WI38 (cell line): ENCODE measurements at regions not wholly inside any gene's neighbourhood (a gene's known extent, or its start where the extent isn't known, plus 50 kb on each side); places are given as distances from the start of the nearest gene placed in this dataset.

Source experiments
- H3K4me3 ChIP-seq: 2 replicates; pipeline ENCODE4 v1.5.1; 2011; ENCODE audit warnings: low read depth, mild to moderate bottlenecking, control low read depth, low read length
- TF ChIP-seq, protein P1 (sequence below): IDR thresholded peaks from 2 replicates; pipeline ENCODE4 v1.5.1; 2012; ENCODE audit warnings: low read depth, mild to moderate bottlenecking, control low read depth, low read length

DNA sequence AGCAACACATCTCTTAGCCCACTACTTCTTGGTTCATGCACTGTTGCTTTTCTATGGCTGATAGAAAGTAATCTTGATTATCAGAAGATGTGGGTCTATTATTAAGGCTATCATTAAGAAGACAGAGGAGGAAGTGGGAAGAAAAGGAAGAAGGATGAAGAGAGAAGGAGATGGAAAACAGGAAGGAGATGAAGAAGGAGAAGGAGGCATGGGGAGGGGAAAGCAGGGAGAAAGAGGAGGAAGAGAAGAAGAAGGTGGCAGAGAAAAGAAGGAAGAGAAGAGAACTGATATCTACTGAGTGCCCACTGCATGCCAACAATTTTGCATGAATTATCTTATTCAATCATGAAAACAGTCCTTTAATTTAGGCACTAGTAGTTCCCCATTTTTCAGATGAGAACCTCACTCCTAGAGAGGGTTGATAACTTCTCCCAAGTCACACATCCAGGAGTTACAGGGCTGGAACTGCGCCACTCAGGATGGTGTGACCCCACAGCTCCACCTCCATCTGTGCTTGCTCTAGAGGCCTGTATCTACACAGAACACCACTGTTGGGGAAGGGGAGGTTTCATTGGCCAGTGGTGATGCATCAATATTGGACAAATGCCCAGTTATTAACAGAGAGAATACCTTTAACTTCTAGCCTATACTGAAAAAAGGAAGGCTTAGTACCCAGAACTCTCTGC, 147.4 kb downstream of the CXCL12 start:
- no peak overlapping the region for H3K4me3 ChIP-seq
- TF ChIP-seq, protein P1, sequence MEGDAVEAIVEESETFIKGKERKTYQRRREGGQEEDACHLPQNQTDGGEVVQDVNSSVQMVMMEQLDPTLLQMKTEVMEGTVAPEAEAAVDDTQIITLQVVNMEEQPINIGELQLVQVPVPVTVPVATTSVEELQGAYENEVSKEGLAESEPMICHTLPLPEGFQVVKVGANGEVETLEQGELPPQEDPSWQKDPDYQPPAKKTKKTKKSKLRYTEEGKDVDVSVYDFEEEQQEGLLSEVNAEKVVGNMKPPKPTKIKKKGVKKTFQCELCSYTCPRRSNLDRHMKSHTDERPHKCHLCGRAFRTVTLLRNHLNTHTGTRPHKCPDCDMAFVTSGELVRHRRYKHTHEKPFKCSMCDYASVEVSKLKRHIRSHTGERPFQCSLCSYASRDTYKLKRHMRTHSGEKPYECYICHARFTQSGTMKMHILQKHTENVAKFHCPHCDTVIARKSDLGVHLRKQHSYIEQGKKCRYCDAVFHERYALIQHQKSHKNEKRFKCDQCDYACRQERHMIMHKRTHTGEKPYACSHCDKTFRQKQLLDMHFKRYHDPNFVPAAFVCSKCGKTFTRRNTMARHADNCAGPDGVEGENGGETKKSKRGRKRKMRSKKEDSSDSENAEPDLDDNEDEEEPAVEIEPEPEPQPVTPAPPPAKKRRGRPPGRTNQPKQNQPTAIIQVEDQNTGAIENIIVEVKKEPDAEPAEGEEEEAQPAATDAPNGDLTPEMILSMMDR = no peak

DNA sequence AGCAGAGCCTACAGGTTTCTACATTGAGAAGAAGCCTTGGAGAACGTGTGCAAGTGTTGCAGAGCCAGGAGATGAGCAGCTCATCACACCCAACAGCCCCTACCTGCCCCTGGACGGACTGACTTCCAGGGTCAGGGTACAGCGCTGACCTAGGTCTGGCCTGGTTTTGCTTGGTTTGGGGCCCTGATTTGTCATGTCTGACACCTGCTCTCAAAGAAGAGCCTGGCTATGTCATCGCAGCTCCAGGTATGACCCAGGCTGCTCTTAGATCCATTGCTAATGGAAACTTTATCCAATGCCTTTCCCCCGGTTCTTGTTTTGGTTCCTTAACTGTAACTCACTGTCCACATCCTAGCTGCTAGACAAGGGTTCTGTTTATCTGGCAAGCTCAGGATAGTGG, 149.5 kb downstream of the CXCL12 start:
- no peak overlapping the region for H3K4me3 ChIP-seq
- TF ChIP-seq, protein P1 = no peak

DNA sequence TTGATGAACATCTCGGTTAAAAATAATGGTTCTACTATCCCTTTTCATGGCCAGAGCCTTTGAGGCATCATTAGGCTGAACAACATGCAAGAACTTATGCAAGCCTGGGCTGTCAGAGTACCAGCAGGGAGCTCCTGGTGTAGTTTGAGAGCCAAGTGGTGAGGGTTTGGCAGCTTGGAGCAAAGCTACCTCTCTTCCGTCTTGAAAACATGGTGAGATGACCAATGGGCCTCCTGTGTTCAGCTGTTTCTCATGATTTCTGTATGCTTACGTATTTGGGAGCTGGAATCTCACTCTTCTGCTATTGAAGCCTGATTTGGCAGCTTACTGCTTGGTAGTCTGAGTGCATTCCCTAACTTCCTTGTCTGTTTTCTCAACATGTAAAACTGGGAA, 150.4 kb downstream of the CXCL12 start:
- TF ChIP-seq, protein P1 = no peak
- H3K4me3 ChIP-seq = no peak overlapping the region

GRCh38 chr10:44233561-44234482, 151.1 kb downstream of the CXCL12 start:
- TF ChIP-seq, protein P1 = no peak
- H3K4me3 ChIP-seq = no peak overlapping the region

GRCh38 chr10:44217274-44217820, 167.6 kb downstream of the CXCL12 start:
- H3K4me3 ChIP-seq = no peak overlapping the region
- TF ChIP-seq, protein P1 = no peak

DNA sequence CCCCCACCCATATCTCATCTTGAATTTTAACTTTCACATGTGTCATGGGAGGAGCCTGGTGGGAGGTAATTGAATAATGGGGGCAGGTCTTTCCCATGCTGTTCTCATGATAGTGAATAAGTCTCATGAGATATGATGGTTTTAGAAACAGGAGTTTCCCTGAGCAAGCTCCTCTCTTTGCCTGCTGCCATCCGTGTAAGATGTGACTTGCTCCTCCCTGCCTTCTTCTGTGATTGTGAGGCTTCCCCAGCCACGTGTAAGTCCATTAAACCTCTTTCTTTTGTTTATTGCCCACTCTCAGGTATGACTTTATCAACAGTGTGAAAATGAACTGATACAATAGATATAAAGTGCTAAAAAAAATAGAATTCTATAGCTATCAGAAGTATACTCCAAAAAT, 168.8 kb downstream of the CXCL12 start:
- H3K4me3 ChIP-seq = no peak overlapping the region
- TF ChIP-seq, protein P1 = no peak

DNA sequence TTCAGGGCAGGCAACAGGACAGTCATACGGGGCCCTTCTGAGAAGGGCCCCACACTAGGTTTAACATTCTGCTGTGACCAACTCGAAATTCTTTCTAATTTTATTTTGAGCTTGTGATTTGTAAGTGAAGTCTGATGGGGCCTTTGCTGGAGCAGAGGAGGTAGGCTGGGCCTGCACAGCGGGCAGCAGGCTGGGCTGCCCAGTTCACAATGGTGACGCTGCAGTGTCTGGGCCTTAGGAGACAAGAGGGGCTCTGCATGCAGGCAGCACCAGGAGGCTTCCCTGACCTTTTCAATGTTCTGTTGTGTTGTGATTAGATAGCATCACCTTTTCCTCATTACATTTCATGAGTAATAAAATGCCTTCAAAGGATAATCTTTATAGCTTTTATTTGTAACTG, 175.1 kb downstream of the CXCL12 start:
- TF ChIP-seq, protein P1 = no peak

More for the DNA sequence above, 175.1 kb downstream of the CXCL12 start:
- no peak overlapping the region for H3K4me3 ChIP-seq
